ENCODE measurements at regions not wholly inside any gene's neighbourhood (a gene's known extent, or its start where the extent isn't known, plus 50 kb on each side); places are given as distances from the start of the nearest gene placed in this dataset.

GRCh38 chr2:11067221-11068078 is 87.8 kb upstream of the SLC66A3 start:
- TF ChIP-seq POLR2A (IDR thresholded peaks at IDR 0.05; ENCODE audit: low read depth, low read length) (no peak), POLR2AphosphoS5 (IDR thresholded peaks at IDR 0.05; ENCODE audit: low read depth, low read length) (no peak), TAF1 (IDR thresholded peaks at IDR 0.05; ENCODE audit: low read depth, low read length) (no peak)
